Brain pericyte (primary cell): ENCODE measurements at regions not wholly inside any gene's neighbourhood (a gene's known extent, or its start where the extent isn't known, plus 50 kb on each side); places are given as distances from the start of the nearest gene placed in this dataset.
"Not testable (repeated sequence)": the region's sequence is repeated elsewhere in the genome, so short reads cannot be mapped to it uniquely, and the experiment has no call there.

ENCODE experiments used
- DNase-seq: peaks from one replicate; pipeline ENCODE4 v3.0.0-alpha.2; 2012; ENCODE audit warnings: low read depth, low spot score

- DNase-seq: no peak
These were observed 804.9 kb upstream of the NXPH2 start for GRCh38 chr2:139585101-139585500.

GRCh38 chr2:139574371-139574770 is 794.2 kb upstream of the NXPH2 start:
- DNase-seq: no peak

- DNase-seq: no peak
These were observed 776.6 kb upstream of the NXPH2 start for GRCh38 chr2:139556789-139557188.

GRCh38 chr2:139550873-139551272 is 770.7 kb upstream of the NXPH2 start:
- no peak for DNase-seq

- no peak for DNase-seq
These were observed 770.2 kb upstream of the NXPH2 start for GRCh38 chr2:139550341-139550740.

GRCh38 chr2:139544186-139544851 is 764.1 kb upstream of the NXPH2 start:
- DNase-seq: no peak

DNA sequence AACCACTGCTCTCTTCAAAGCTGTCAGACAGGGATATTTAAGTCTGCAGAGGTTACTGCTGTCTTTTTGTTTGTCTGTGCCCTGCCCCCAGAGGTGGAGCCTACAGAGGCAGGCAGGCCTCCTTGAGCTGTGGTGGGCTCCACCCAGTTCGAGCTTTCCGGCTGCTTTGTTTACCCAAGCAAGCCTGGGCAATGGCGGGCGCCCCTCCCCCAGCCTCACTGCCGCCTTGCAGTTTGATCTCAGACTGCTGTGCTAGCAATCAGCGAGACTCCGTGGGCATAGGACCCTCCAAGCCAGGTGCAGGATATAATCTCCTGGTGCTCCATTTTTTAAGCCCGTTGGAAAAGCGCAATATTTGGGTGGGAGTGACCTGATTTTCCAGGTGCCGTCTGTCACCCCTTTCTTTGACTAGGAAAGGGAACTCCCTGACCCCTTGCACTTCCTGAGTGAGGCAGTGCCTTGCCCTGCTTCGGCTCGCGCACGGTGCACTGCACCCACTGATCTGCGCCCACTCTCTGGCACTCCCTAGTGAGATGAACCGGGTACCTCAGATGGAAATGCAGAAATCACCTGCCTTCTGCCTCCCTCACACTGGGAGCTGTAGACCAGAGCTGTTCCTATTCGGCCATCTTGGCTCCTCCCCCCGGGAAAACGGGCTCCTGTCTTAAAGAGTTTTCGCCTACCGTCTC is 758.3 kb upstream of the NXPH2 start:
- not testable (repeated sequence) for DNase-seq

DNA sequence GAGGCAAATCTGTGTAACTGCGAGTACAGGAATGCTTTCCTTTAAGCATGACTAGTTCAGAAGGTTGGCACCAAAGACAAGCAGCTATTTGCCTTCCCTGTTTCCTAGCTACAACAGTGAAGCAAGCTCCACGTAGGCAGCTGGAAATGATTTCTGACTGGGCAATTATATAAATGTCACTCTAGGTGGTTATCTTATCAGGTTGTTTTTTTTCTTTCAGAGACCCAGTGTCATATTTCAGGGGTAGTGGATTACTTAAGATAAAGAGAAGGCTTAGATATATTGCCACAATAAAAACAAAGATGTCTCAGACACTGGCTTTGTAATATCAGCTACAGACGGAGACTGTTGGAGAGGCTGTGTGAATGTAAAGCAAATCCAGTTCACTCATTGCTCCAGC is 748.9 kb upstream of the NXPH2 start:
- no peak for DNase-seq

GRCh38 chr2:139526781-139527180 is 746.6 kb upstream of the NXPH2 start:
- DNase-seq: no peak

DNA sequence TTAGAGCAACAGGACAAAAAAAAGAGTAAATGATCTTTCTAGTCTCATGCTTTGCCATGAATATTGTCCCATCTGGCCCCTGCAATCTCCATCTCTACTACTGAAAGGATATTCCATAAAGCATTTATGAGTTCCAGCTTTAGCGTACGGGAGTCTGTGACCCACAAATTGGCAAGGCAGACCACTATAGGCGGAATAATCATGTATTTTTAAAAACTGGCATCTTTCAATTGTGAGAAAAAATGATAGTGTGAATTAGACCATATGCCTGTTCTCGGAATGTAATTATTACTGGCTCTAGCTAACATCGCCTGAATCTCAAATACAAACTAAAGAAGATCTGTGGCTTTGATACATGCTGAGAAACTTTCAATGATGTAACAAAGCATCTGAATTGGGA is 738.1 kb upstream of the NXPH2 start:
- no peak for DNase-seq

- no peak for DNase-seq
These were observed 734.8 kb upstream of the NXPH2 start for GRCh38 chr2:139514951-139515350.

DNA sequence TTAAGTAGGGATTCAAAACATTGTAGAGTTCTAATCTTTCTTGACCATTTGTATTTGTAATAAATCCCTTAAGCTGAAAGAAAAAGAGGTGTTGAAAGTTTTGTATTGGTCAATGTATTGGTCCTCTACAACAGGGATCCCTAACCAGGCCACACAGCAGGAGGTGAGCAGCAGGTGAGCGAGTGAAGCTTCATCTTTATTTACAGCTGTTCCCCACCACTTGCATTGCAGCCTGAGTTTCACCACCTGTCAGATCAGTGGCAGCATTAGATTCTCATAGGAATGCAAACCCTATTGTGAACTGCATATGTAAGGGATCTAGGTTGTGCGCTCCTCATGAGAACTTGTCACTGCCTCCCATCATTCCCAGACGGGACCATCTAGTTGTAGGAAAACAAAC is 715.7 kb upstream of the NXPH2 start:
- DNase-seq: no peak

DNA sequence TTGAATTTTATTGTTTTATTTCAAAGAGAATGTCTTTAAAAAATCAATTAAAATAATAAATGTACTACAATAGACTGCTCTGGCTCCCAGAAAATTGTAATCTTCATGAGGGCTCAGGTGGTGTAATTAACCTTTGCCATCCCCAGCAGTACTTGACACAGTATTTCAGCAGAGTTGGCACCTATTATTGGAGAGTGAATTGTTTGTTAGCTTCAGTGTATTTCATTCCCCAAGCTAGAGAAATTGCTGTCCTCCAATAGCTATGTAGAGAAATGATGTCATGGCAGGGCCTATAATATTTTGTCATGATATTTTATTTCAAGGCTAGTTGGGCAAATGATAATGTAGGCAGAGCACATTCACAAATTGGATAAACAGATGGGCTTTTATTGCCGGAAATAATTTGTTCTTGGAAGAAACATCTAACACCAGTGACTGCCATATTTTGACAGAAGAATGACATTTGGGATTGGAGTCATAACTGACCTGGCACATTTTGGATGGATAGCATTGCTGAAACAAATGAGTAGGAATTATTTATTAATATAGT is 712.0 kb upstream of the NXPH2 start:
- no peak for DNase-seq

GRCh38 chr2:139480161-139480650 is 700.0 kb upstream of the NXPH2 start:
- no peak for DNase-seq

DNA sequence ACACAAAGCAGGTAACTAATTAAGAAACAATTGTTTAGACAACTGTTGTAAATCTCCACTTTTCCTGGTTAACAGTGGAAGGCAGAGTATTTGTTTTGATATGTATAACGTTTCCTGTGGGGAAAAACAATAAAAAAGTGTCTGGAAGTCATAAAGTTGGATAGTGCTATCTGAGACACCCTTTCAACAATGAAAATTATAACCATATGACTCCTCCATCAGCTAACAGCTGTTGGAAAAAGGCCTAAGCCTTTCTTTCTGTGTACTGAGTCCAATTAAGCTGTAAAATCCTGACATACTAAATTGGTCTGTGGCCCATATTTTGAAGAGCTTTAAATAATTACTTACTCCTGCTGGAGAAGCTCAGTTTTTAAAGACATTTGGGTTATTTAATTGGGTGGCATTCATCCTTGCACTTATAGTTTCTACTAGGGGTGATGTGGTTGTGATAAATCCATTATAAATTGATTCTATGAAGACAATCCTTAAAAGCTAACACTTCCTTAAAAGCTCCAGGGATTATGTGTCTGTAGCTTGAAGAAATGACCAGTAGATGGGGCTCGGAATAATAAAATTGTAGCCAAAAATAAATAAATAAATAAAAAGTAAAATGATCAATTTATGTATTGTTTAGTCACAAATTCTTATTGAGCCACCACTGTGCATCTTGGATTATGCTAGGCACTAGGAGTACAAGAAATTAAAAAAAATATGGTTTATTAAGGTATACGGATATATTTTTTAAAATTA is 698.1 kb upstream of the NXPH2 start:
- DNase-seq: no peak

DNA sequence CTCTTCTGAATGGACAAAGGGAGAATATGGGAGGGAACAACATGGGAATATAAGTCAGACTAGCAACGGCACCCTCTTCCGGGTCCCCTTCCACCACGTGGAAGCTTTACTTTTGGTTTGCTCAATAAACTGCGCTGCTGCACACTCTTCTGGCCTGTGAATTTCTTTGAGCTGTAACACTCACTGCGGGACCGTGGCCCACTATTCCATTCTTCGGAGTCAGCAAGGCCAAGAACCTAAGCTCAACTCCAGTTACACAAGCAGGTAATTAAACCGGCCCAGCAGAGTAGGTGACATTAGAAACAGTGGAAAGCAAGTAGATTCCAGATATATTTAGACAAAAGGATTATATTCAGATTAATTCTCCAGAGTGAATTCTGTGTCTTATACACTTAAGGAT is 697.4 kb upstream of the NXPH2 start:
- DNase-seq: no peak

- no peak for DNase-seq
These were observed 689.8 kb upstream of the NXPH2 start for GRCh38 chr2:139469985-139470384.

GRCh38 chr2:139465789-139466188 is 685.6 kb upstream of the NXPH2 start:
- no peak for DNase-seq

DNA sequence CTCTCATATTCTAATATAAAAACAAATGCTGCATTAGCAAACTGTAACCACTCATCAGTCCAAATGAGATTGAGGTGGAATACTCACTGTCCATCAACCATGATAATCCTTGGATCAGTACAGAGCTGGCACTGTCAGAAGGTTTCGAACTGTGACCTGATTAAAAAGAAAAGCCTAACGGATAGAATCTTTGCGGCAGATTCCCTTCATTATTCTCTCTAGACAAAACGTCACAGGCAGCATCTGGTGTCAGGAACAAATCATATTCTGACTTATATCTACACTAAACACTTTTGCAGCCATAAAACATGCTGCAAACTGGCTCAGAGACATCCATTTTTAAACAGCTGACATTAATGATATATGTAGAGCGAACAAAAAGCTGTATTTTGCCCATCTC is 677.7 kb upstream of the NXPH2 start:
- DNase-seq: no peak

DNA sequence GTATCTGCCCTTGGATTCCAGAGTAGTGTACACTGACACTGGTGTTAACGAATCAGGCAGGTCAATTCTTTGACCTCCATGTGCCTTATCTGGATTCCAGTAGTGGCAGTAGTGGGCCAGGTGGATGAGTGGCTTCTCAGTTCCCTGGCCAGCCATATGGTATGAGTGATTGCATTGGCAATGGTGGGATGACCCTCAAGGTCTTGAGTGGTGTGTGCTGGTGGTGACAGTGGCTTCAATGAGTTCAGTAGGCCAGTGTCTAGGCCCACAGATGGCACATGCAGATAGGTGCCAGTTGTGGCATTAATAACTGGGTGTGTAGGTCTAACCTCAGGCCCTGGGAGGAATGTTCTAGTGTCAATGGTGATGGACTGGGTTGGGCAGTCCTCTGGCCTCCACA is 674.1 kb upstream of the NXPH2 start:
- DNase-seq: no peak

DNA sequence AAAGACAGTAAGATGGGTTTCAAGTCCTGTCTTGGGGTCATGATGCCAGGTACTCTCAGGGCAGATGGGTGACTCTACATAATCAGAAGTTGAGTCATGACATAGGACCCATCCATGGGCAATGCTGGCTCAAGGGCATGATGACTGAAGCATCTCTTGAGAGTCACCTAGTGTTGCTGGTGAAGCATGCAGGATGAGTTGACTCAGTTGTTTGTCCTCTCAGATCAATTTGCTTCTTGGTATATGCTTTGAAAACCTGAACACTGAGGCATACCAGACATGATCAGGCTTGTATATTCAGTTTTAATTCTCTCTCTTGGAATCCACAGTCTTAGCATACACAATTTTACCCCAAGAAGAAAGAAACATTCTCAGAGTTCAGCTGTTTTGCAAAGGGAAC is 658.9 kb upstream of the NXPH2 start:
- no peak for DNase-seq

- DNase-seq: no peak
These were observed 658.3 kb upstream of the NXPH2 start for GRCh38 chr2:139438478-139438877.
